OCI-LY3 (cell line): ENCODE measurements at regions not wholly inside any gene's neighbourhood (a gene's known extent, or its start where the extent isn't known, plus 50 kb on each side); places are given as distances from the start of the nearest gene placed in this dataset.

ENCODE experiments used
- EZH2phosphoT487 ChIP-seq: fragments of 200-600 bp; shearing (Covaris generic); IDR thresholded peaks from 2 replicates; pipeline ENCODE4 v1.6.1; 2018; ENCODE audit warnings: antibody characterized with exemption, mixed run types, low read depth
- TF ChIP-seq, protein P1 (sequence below): fragments of 200-600, 300-600 bp; sonication (generic); IDR thresholded peaks from 2 replicates; pipeline ENCODE4 v1.5.1; 2014; ENCODE audit warnings: antibody characterized with exemption, low read length, low read depth

GRCh38 chr3:498487-498886 is 301.9 kb downstream of the CHL1 start:
- TF ChIP-seq, protein P1, sequence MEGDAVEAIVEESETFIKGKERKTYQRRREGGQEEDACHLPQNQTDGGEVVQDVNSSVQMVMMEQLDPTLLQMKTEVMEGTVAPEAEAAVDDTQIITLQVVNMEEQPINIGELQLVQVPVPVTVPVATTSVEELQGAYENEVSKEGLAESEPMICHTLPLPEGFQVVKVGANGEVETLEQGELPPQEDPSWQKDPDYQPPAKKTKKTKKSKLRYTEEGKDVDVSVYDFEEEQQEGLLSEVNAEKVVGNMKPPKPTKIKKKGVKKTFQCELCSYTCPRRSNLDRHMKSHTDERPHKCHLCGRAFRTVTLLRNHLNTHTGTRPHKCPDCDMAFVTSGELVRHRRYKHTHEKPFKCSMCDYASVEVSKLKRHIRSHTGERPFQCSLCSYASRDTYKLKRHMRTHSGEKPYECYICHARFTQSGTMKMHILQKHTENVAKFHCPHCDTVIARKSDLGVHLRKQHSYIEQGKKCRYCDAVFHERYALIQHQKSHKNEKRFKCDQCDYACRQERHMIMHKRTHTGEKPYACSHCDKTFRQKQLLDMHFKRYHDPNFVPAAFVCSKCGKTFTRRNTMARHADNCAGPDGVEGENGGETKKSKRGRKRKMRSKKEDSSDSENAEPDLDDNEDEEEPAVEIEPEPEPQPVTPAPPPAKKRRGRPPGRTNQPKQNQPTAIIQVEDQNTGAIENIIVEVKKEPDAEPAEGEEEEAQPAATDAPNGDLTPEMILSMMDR = no peak
- TF ChIP-seq EZH2phosphoT487 = no peak
